ENCODE measurements at regions not wholly inside any gene's neighbourhood (a gene's known extent, or its start where the extent isn't known, plus 50 kb on each side); places are given as distances from the start of the nearest gene placed in this dataset.

DNA sequence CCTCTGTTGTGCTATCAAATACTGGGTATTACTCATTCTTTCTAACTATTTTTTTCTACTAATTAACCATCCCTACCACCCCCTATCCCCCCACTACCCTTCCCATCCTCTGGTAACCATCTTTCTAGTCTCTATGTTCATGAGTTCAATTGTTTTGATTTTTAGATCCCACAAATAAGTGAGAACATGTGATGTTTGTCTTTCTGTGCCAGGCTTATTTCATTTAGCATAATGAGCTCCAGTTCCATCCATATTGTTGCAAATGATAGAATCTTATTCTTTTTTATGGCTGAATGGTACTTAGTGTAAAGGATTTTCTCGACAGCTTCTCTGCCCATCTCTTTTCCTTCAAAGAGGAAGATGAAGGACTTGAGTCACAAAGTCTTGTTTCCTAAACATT, 138.0 kb upstream of the CPHXL start (continued):
- TF ChIP-seq NANOG (IDR thresholded peaks at IDR 0.05; ENCODE audit: borderline replicate concordance), result no peak
- TF ChIP-seq, protein P1, sequence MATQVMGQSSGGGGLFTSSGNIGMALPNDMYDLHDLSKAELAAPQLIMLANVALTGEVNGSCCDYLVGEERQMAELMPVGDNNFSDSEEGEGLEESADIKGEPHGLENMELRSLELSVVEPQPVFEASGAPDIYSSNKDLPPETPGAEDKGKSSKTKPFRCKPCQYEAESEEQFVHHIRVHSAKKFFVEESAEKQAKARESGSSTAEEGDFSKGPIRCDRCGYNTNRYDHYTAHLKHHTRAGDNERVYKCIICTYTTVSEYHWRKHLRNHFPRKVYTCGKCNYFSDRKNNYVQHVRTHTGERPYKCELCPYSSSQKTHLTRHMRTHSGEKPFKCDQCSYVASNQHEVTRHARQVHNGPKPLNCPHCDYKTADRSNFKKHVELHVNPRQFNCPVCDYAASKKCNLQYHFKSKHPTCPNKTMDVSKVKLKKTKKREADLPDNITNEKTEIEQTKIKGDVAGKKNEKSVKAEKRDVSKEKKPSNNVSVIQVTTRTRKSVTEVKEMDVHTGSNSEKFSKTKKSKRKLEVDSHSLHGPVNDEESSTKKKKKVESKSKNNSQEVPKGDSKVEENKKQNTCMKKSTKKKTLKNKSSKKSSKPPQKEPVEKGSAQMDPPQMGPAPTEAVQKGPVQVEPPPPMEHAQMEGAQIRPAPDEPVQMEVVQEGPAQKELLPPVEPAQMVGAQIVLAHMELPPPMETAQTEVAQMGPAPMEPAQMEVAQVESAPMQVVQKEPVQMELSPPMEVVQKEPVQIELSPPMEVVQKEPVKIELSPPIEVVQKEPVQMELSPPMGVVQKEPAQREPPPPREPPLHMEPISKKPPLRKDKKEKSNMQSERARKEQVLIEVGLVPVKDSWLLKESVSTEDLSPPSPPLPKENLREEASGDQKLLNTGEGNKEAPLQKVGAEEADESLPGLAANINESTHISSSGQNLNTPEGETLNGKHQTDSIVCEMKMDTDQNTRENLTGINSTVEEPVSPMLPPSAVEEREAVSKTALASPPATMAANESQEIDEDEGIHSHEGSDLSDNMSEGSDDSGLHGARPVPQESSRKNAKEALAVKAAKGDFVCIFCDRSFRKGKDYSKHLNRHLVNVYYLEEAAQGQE (IDR thresholded peaks at IDR 0.05; ENCODE audit: unreplicated experiment), result no peak
- no peak for TF ChIP-seq EZH2phosphoT487 (IDR thresholded peaks at IDR 0.05; ENCODE audit: unreplicated experiment)
- TF ChIP-seq ZNF114 (CRISPR knock-in tag; IDR thresholded peaks at IDR 0.05), result no peak
- TF ChIP-seq ZNF331 (CRISPR knock-in tag; IDR thresholded peaks at IDR 0.05; ENCODE audit: low read depth), result no peak
- TF ChIP-seq, protein P2, sequence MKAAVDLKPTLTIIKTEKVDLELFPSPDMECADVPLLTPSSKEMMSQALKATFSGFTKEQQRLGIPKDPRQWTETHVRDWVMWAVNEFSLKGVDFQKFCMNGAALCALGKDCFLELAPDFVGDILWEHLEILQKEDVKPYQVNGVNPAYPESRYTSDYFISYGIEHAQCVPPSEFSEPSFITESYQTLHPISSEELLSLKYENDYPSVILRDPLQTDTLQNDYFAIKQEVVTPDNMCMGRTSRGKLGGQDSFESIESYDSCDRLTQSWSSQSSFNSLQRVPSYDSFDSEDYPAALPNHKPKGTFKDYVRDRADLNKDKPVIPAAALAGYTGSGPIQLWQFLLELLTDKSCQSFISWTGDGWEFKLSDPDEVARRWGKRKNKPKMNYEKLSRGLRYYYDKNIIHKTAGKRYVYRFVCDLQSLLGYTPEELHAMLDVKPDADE (IDR thresholded peaks at IDR 0.05), result no peak

DNA sequence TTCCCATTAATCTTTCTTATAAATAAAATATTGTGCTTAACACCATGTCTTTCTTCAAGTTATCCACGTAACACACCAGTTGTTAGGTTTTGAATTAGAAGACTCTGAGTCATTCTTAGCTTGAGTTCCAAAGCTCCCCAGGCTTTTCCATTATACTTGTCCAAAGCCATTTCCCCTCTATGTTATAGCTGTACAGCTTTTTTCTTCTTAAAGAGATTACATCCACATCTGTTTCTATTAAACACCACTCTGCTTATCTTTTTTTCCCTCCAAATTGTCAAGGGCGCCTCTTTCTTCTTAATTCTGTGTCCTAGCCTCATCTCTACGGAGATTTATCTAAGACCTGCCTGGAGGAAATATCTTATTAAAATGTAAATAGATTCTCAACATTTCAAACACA, 139.4 kb upstream of the CPHXL start:
- no peaks in the 10 kb centered on the region; the same call in 1 of the 2 replicates for H3K9me2 ChIP-seq (ENCODE audit: insufficient read depth)
- no peak overlapping the region for H3K4me2 ChIP-seq
- no peaks in the 10 kb centered on the region; the same call in none of the 2 replicates for H4K20me1 ChIP-seq (replicated peaks; ENCODE audit: insufficient read depth)

More for the DNA sequence above, 139.4 kb upstream of the CPHXL start:
- no peaks in the 10 kb centered on the region for H3K36me3 ChIP-seq (ENCODE audit: insufficient read depth)
- Mint-ChIP-seq H3K4me3 (no peak overlapping the region), H3K27me3 (ENCODE audit: insufficient read depth, low read depth, poor library complexity) (peaks cover 4% of the 10 kb centered on the region), H3K36me3 (ENCODE audit: low read depth) (peaks cover 3% of the 10 kb centered on the region; the same call in 1 of the 3 replicates), H3K4me1 (no peaks in the 10 kb centered on the region), H3K9me3 (peaks cover 62% of the 10 kb centered on the region), H3K27ac (no peak overlapping the region)
- no peaks in the 10 kb centered on the region for H3F3A ChIP-seq (replicated peaks; ENCODE audit: low read depth)
- no peak overlapping the region for H2AFZ ChIP-seq
- H3K4me3 ChIP-seq, result no peak overlapping the region
- H3K27ac ChIP-seq (ENCODE audit: low read depth), result no peak overlapping the region
- ATAC-seq (no peak), DNase-seq (ENCODE audit: low spot score) (no peak)
- 0 out of 2 replicates have a peak, but pooled peaks cover 3% of the 10 kb centered on the region for H3K4me1 ChIP-seq (ENCODE audit: insufficient read depth)
- no peak for TF ChIP-seq ZNF331 (CRISPR knock-in tag; IDR thresholded peaks at IDR 0.05; ENCODE audit: low read depth)
- TF ChIP-seq EZH2phosphoT487 (IDR thresholded peaks at IDR 0.05; ENCODE audit: unreplicated experiment), result no peak
- TF ChIP-seq STAT1 (IDR thresholded peaks at IDR 0.05; ENCODE audit: unreplicated experiment), result no peak
- TF ChIP-seq, protein P1 (IDR thresholded peaks at IDR 0.05; ENCODE audit: unreplicated experiment), result no peak
- TF ChIP-seq POLR2AphosphoS5 (IDR thresholded peaks at IDR 0.05; ENCODE audit: low read depth), result no peak
- no peak for TF ChIP-seq ZNF114 (CRISPR knock-in tag; IDR thresholded peaks at IDR 0.05)
- TF ChIP-seq CREB1 (CRISPR knock-in tag; IDR thresholded peaks at IDR 0.05; ENCODE audit: low read depth), result no peak
- TF ChIP-seq EZH2 (IDR thresholded peaks at IDR 0.05; ENCODE audit: low read depth, unreplicated experiment), result no peak
- TF ChIP-seq, protein P2 (IDR thresholded peaks at IDR 0.05), result no peak
- TF ChIP-seq, protein P3, sequence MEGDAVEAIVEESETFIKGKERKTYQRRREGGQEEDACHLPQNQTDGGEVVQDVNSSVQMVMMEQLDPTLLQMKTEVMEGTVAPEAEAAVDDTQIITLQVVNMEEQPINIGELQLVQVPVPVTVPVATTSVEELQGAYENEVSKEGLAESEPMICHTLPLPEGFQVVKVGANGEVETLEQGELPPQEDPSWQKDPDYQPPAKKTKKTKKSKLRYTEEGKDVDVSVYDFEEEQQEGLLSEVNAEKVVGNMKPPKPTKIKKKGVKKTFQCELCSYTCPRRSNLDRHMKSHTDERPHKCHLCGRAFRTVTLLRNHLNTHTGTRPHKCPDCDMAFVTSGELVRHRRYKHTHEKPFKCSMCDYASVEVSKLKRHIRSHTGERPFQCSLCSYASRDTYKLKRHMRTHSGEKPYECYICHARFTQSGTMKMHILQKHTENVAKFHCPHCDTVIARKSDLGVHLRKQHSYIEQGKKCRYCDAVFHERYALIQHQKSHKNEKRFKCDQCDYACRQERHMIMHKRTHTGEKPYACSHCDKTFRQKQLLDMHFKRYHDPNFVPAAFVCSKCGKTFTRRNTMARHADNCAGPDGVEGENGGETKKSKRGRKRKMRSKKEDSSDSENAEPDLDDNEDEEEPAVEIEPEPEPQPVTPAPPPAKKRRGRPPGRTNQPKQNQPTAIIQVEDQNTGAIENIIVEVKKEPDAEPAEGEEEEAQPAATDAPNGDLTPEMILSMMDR (conservative IDR thresholded peaks at IDR 0.05; ENCODE audit: low read depth in 2 of 2), result no peak
- TF ChIP-seq JUNB (IDR thresholded peaks at IDR 0.05; ENCODE audit: unreplicated experiment), result no peak
- no peaks in the 10 kb centered on the region for H3K79me2 ChIP-seq (replicated peaks; ENCODE audit: insufficient read depth)
- no peaks in the 10 kb centered on the region; the same call in 1 of the 2 replicates for H3K27me3 ChIP-seq (ENCODE audit: insufficient read depth)

Data from GM23338 (cell line).